ENCODE measurements at regions not wholly inside any gene's neighbourhood (a gene's known extent, or its start where the extent isn't known, plus 50 kb on each side); places are given as distances from the start of the nearest gene placed in this dataset.

GRCh38 chr13:33401238-33401637 is 115.7 kb upstream of the STARD13 start:
- no peak overlapping the region for H3K4me2 ChIP-seq (ENCODE audit: insufficient read depth, insufficient read length, low read length)
- Mint-ChIP-seq H3K36me3 (ENCODE audit: insufficient read depth in 1 of 3, low read depth in 3 of 3) (no peaks in the 10 kb centered on the region), H3K4me1 (no peaks in the 10 kb centered on the region), H3K4me3 (no peak overlapping the region), H3K27ac (no peak overlapping the region), H3K27me3 (ENCODE audit: low read depth) (no peaks in the 10 kb centered on the region), H3K9me3 (no peaks in the 10 kb centered on the region; a peak in 1 of 5 replicates)
- H3K56ac ChIP-seq (ENCODE audit: insufficient read length, low read depth, low read length) = no peak overlapping the region
- H2AFZ ChIP-seq (ENCODE audit: low read length) = no peak overlapping the region
- no peak overlapping the region for H3T11ph ChIP-seq (ENCODE audit: low read length)
- H2AK5ac ChIP-seq (ENCODE audit: insufficient read length, low read length) = no peak overlapping the region
- no peaks in the 10 kb centered on the region for H3K79me2 ChIP-seq (ENCODE audit: insufficient read depth, low read length)
- H3K4me1 ChIP-seq (ENCODE audit: insufficient read depth, low read length) = no peaks in the 10 kb centered on the region
- no peak overlapping the region for H3K18ac ChIP-seq (ENCODE audit: insufficient read length, low read depth, low read length)
- H3K79me1 ChIP-seq (ENCODE audit: insufficient read depth, low read depth, low read length, poor library complexity, severe bottlenecking) = no peaks in the 10 kb centered on the region
- H2BK20ac ChIP-seq (ENCODE audit: low read depth, low read length, poor library complexity, severe bottlenecking) = no peak overlapping the region
- no peaks in the 10 kb centered on the region for H4K20me1 ChIP-seq (ENCODE audit: control insufficient read depth, insufficient read depth, insufficient read length)
- H2BK120ac ChIP-seq (ENCODE audit: low read depth, low read length, poor library complexity, severe bottlenecking) = no peak overlapping the region
- no CpG with 5 or more reads among the region's 4 CpGs for WGBS (ENCODE audit: extremely low coverage, insufficient read length, low lambda C conversion rate)
- no peaks in the 10 kb centered on the region for H3K27me3 ChIP-seq (ENCODE audit: insufficient read depth, low read length)
- no peak overlapping the region for H4K8ac ChIP-seq (replicated peaks; ENCODE audit: insufficient read length, low read depth, low read length)
- H4K91ac ChIP-seq (ENCODE audit: insufficient read length, low read depth, low read length) = no peak overlapping the region
- no peak for TF ChIP-seq CTCF (conservative IDR thresholded peaks at IDR 0.05)
- H3K23me2 ChIP-seq (ENCODE audit: insufficient read length, low read depth, low read length, poor library complexity, severe bottlenecking) = no peaks in the 10 kb centered on the region
- no peak overlapping the region for H2BK12ac ChIP-seq (ENCODE audit: insufficient read length, low read depth, low read length)
- H2BK5ac ChIP-seq (ENCODE audit: insufficient read length, low read length) = no peak overlapping the region
- H2BK15ac ChIP-seq (ENCODE audit: low read depth, low read length) = no peak overlapping the region
- no peak overlapping the region for H3K4ac ChIP-seq (ENCODE audit: low read depth, low read length)
- no peak overlapping the region for H3K14ac ChIP-seq (ENCODE audit: insufficient read depth, low read length)
- H3K9me3 ChIP-seq (ENCODE audit: control insufficient read depth, low read depth, low read length) = no peaks in the 10 kb centered on the region
- no peak overlapping the region for H4K5ac ChIP-seq (ENCODE audit: insufficient read length, low read depth, low read length)
- no peak overlapping the region for H3K9ac ChIP-seq (ENCODE audit: extremely low read depth, insufficient read length, low read length)
- no peak for DNase-seq
- H3K27ac ChIP-seq (ENCODE audit: insufficient read length, low read depth, low read length) = no peak overlapping the region
- no peak overlapping the region for H3K23ac ChIP-seq (ENCODE audit: insufficient read length, low read depth, low read length)
